ENCODE measurements at regions not wholly inside any gene's neighbourhood (a gene's known extent, or its start where the extent isn't known, plus 50 kb on each side); places are given as distances from the start of the nearest gene placed in this dataset.

- Histone ChIP-seq H3K27me3 (no peaks in the 10 kb centered on the region), H3K4me1 (peaks cover 13% of the 10 kb centered on the region), H3K4me3 (ENCODE audit: low read depth, low read length) (no peak overlapping the region), H3K36me3 (no peaks in the 10 kb centered on the region), H3K9me3 (peaks cover 25% of the 10 kb centered on the region)
- no peak for TF ChIP-seq CTCF (IDR thresholded peaks at IDR 0.05; ENCODE audit: low read depth, low read length)
- peak; percentile 98 for DNase-seq
Observed at GRCh38 chr2:16264931-16265540, 324.7 kb downstream of the MYCN start.

GRCh38 chr2:16264491-16264890, 324.1 kb downstream of the MYCN start:
- Histone ChIP-seq H3K4me3 (ENCODE audit: low read depth, low read length) (no peak overlapping the region), H3K4me1 (peaks cover 17% of the 10 kb centered on the region), H3K36me3 (no peaks in the 10 kb centered on the region), H3K27me3 (no peaks in the 10 kb centered on the region), H3K9me3 (peaks cover 25% of the 10 kb centered on the region)
- DNase-seq = no peak
- no peak for TF ChIP-seq CTCF (IDR thresholded peaks at IDR 0.05; ENCODE audit: low read depth, low read length)

GRCh38 chr2:16263241-16263890, 323.0 kb downstream of the MYCN start:
- DNase-seq = peak; percentile 95
- H3K4me3 ChIP-seq (ENCODE audit: low read depth, low read length) = no peak overlapping the region
- TF ChIP-seq CTCF (IDR thresholded peaks at IDR 0.05; ENCODE audit: low read depth, low read length) = no peak
- peaks cover 19% of the 10 kb centered on the region for H3K4me1 ChIP-seq
- H3K27me3 ChIP-seq = no peaks in the 10 kb centered on the region
- H3K9me3 ChIP-seq = peaks cover 22% of the 10 kb centered on the region
- no peaks in the 10 kb centered on the region for H3K36me3 ChIP-seq

GRCh38 chr2:16262526-16263178, 322.3 kb downstream of the MYCN start:
- DNase-seq = peak; percentile 98
- no peak overlapping the region for H3K4me3 ChIP-seq (ENCODE audit: low read depth, low read length)
- no peak for TF ChIP-seq CTCF (IDR thresholded peaks at IDR 0.05; ENCODE audit: low read depth, low read length)
- H3K4me1 ChIP-seq = peaks cover 15% of the 10 kb centered on the region
- peaks cover 23% of the 10 kb centered on the region for H3K9me3 ChIP-seq
- no peaks in the 10 kb centered on the region for H3K27me3 ChIP-seq
- H3K36me3 ChIP-seq = no peaks in the 10 kb centered on the region

- no peaks in the 10 kb centered on the region for H3K27me3 ChIP-seq
- peaks cover 17% of the 10 kb centered on the region for H3K4me1 ChIP-seq
- H3K9me3 ChIP-seq = peaks cover 19% of the 10 kb centered on the region
- no peak for TF ChIP-seq CTCF (IDR thresholded peaks at IDR 0.05; ENCODE audit: low read depth, low read length)
- DNase-seq = peak; percentile 97
- H3K36me3 ChIP-seq = no peaks in the 10 kb centered on the region
- no peak overlapping the region for H3K4me3 ChIP-seq (ENCODE audit: low read depth, low read length)
Observed at GRCh38 chr2:16261791-16262190, 321.4 kb downstream of the MYCN start.

GRCh38 chr2:16261071-16261470, 320.7 kb downstream of the MYCN start:
- H3K4me1 ChIP-seq = peaks cover 19% of the 10 kb centered on the region
- no peaks in the 10 kb centered on the region for H3K36me3 ChIP-seq
- H3K9me3 ChIP-seq = peaks cover 16% of the 10 kb centered on the region
- DNase-seq = peak; percentile 97
- no peaks in the 10 kb centered on the region for H3K27me3 ChIP-seq
- H3K4me3 ChIP-seq (ENCODE audit: low read depth, low read length) = no peak overlapping the region
- TF ChIP-seq CTCF (IDR thresholded peaks at IDR 0.05; ENCODE audit: low read depth, low read length) = no peak
